ENCODE measurements at regions not wholly inside any gene's neighbourhood (a gene's known extent, or its start where the extent isn't known, plus 50 kb on each side); places are given as distances from the start of the nearest gene placed in this dataset.
"Not testable (repeated sequence)": the region's sequence is repeated elsewhere in the genome, so short reads cannot be mapped to it uniquely, and the experiment has no call there.

DNA sequence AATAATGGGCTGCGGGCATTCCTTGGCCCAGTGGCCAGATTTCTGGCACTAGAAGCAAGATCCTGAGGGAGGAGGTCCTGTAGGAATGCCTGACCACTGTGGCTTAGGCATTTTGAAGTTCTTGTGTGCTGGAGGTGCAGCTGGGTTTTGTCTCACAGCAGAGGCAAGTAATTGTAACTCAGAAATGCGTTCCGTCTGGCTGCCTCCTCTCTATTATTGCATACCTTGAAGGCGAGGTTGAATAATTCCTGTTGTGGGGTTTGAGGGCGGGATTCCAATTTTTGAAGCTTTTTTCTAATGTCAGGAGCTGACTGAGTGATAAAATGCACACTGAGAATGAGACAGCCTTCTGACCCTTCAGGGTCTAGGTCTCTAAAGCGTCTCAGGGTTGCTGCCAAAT lies 170.6 kb downstream of the PPP4R3C start:
- H3K9me2 ChIP-seq (ENCODE audit: insufficient read depth); H3K4me1 Mint-ChIP-seq; H3K4me3 Mint-ChIP-seq; DNase-seq (ENCODE audit: low spot score); H3K27me3 Mint-ChIP-seq (ENCODE audit: insufficient read depth, low read depth, poor library complexity); H3F3A ChIP-seq (replicated peaks; ENCODE audit: low read depth); H3K27ac ChIP-seq (ENCODE audit: low read depth); H3K79me2 ChIP-seq (replicated peaks; ENCODE audit: insufficient read depth); H3K36me3 Mint-ChIP-seq (ENCODE audit: low read depth); ATAC-seq; H3K4me3 ChIP-seq; H2AFZ ChIP-seq; H3K27me3 ChIP-seq (ENCODE audit: insufficient read depth); H3K36me3 ChIP-seq (ENCODE audit: insufficient read depth); H3K9me3 Mint-ChIP-seq; H4K20me1 ChIP-seq (replicated peaks; ENCODE audit: insufficient read depth); H3K27ac Mint-ChIP-seq; H3K4me1 ChIP-seq (ENCODE audit: insufficient read depth); H3K4me2 ChIP-seq: not testable (repeated sequence)

DNA sequence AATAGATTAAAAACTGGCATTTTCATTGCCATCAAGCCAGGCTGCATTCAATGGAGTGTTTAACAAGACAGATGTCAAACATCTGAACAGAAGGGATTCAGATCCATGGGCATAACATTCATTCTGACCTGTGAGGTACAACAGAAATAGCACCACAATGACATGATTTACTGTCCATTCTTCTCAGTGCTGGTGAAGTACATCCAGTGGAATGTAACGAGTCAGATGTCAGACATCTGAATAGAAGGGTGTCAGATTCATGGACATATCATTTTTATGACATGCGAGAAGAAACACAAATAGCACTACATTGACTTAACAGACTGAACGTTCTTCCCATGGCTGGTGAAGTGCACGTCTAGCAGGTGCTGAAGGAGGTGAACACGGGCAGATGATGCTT lies 186.4 kb downstream of the PPP4R3C start:
- no peaks in the 10 kb centered on the region for H4K20me1 ChIP-seq (replicated peaks; ENCODE audit: insufficient read depth)
- no peak overlapping the region for H3K4me3 ChIP-seq
- H3K9me3 Mint-ChIP-seq = no peaks in the 10 kb centered on the region
- no peaks in the 10 kb centered on the region for H3F3A ChIP-seq (replicated peaks; ENCODE audit: low read depth)
- no peaks in the 10 kb centered on the region for H3K36me3 ChIP-seq (ENCODE audit: insufficient read depth)
- DNase-seq (ENCODE audit: low spot score) = no peak
- no peak for ATAC-seq
- H3K27me3 ChIP-seq (ENCODE audit: insufficient read depth) = no peaks in the 10 kb centered on the region
- H3K27ac Mint-ChIP-seq = no peak overlapping the region
- no peaks in the 10 kb centered on the region for H3K27me3 Mint-ChIP-seq (ENCODE audit: insufficient read depth, low read depth, poor library complexity)
- no peak overlapping the region for H2AFZ ChIP-seq
- H3K4me3 Mint-ChIP-seq = no peak overlapping the region
- no peaks in the 10 kb centered on the region for H3K79me2 ChIP-seq (replicated peaks; ENCODE audit: insufficient read depth)
- H3K36me3 Mint-ChIP-seq (ENCODE audit: low read depth) = no peaks in the 10 kb centered on the region
- no peak overlapping the region for H3K4me2 ChIP-seq
- H3K9me2 ChIP-seq (ENCODE audit: insufficient read depth) = no peaks in the 10 kb centered on the region
- H3K27ac ChIP-seq (ENCODE audit: low read depth) = no peak overlapping the region
- H3K4me1 Mint-ChIP-seq = peaks cover 15% of the 10 kb centered on the region; the same call in 2 of the 3 replicates
- 0 out of 2 replicates have a peak, but pooled peaks cover 3% of the 10 kb centered on the region for H3K4me1 ChIP-seq (ENCODE audit: insufficient read depth)
- TF ChIP-seq CREB1 (CRISPR knock-in tag; IDR thresholded peaks at IDR 0.05; ENCODE audit: low read depth) = no peak
- no peak for TF ChIP-seq ZNF462 (CRISPR knock-in tag; IDR thresholded peaks at IDR 0.05)
- TF ChIP-seq CTCF (conservative IDR thresholded peaks at IDR 0.05; ENCODE audit: low read depth in 2 of 2) = no peak
- no peak for TF ChIP-seq STAT1 (IDR thresholded peaks at IDR 0.05; ENCODE audit: unreplicated experiment)
- no peak for TF ChIP-seq NANOG (IDR thresholded peaks at IDR 0.05; ENCODE audit: borderline replicate concordance)
- TF ChIP-seq, protein P1, sequence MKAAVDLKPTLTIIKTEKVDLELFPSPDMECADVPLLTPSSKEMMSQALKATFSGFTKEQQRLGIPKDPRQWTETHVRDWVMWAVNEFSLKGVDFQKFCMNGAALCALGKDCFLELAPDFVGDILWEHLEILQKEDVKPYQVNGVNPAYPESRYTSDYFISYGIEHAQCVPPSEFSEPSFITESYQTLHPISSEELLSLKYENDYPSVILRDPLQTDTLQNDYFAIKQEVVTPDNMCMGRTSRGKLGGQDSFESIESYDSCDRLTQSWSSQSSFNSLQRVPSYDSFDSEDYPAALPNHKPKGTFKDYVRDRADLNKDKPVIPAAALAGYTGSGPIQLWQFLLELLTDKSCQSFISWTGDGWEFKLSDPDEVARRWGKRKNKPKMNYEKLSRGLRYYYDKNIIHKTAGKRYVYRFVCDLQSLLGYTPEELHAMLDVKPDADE (IDR thresholded peaks at IDR 0.05) = no peak
- TF ChIP-seq ZNF114 (CRISPR knock-in tag; IDR thresholded peaks at IDR 0.05) = no peak
- TF ChIP-seq JUNB (IDR thresholded peaks at IDR 0.05; ENCODE audit: unreplicated experiment) = no peak
- TF ChIP-seq POLR2AphosphoS5 (IDR thresholded peaks at IDR 0.05; ENCODE audit: low read depth) = no peak
- TF ChIP-seq, protein P2, sequence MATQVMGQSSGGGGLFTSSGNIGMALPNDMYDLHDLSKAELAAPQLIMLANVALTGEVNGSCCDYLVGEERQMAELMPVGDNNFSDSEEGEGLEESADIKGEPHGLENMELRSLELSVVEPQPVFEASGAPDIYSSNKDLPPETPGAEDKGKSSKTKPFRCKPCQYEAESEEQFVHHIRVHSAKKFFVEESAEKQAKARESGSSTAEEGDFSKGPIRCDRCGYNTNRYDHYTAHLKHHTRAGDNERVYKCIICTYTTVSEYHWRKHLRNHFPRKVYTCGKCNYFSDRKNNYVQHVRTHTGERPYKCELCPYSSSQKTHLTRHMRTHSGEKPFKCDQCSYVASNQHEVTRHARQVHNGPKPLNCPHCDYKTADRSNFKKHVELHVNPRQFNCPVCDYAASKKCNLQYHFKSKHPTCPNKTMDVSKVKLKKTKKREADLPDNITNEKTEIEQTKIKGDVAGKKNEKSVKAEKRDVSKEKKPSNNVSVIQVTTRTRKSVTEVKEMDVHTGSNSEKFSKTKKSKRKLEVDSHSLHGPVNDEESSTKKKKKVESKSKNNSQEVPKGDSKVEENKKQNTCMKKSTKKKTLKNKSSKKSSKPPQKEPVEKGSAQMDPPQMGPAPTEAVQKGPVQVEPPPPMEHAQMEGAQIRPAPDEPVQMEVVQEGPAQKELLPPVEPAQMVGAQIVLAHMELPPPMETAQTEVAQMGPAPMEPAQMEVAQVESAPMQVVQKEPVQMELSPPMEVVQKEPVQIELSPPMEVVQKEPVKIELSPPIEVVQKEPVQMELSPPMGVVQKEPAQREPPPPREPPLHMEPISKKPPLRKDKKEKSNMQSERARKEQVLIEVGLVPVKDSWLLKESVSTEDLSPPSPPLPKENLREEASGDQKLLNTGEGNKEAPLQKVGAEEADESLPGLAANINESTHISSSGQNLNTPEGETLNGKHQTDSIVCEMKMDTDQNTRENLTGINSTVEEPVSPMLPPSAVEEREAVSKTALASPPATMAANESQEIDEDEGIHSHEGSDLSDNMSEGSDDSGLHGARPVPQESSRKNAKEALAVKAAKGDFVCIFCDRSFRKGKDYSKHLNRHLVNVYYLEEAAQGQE (IDR thresholded peaks at IDR 0.05; ENCODE audit: unreplicated experiment) = no peak
- TF ChIP-seq ZNF331 (CRISPR knock-in tag; IDR thresholded peaks at IDR 0.05; ENCODE audit: low read depth) = no peak

All from GM23338 (cell line).